Stomach smooth muscle (tissue), 2 donors: ENCODE measurements at regions not wholly inside any gene's neighbourhood (a gene's known extent, or its start where the extent isn't known, plus 50 kb on each side); places are given as distances from the start of the nearest gene placed in this dataset.

Source experiments
- H3K27ac ChIP-seq: one replicate; pipeline ENCODE4 v1.7.0; 2013; ENCODE audit warnings: mild to moderate bottlenecking, low read length, inconsistent platforms
- H3K27me3 ChIP-seq, 2 donors: one replicate each; pipeline ENCODE4 v1.7.0; 2013; ENCODE audit warnings: low read length in 2 of 2; ENCODE audit not compliant: insufficient read depth in 2 of 2, control insufficient read depth in 1 of 2
- H3K36me3 ChIP-seq, 2 donors: one replicate each; pipeline ENCODE4 v1.7.0; 2013; ENCODE audit warnings: low read length in 2 of 2; ENCODE audit not compliant: control insufficient read depth in 2 of 2, insufficient read depth in 2 of 2
- H3K4me1 ChIP-seq: one replicate; pipeline ENCODE4 v1.7.0; 2013; ENCODE audit warnings: low read length; ENCODE audit not compliant: control insufficient read depth, insufficient read depth
- H3K4me3 ChIP-seq, 2 donors: one replicate each; pipeline ENCODE4 v1.7.0; 2013; ENCODE audit warnings: low read length in 2 of 2
- H3K9ac ChIP-seq, 2 donors: one replicate each; pipeline ENCODE4 v1.7.0; 2013; ENCODE audit warnings: low read length in 2 of 2, mild to moderate bottlenecking in 1 of 2
- H3K9me3 ChIP-seq, 2 donors: one replicate each; pipeline ENCODE4 v1.7.0; 2013; ENCODE audit warnings: low read length in 2 of 2; ENCODE audit not compliant: control insufficient read depth in 2 of 2
- donor health status: healthy.
- donor health status: Pancreatic carcinoma.

GRCh38 chr9:106058460-106058859, 364.1 kb downstream of the TMEM38B start:
- no peaks in the 10 kb centered on the region for H3K36me3 ChIP-seq
- H3K27ac ChIP-seq: no peak overlapping the region

GRCh38 chr9:106059886-106060285, 365.5 kb downstream of the TMEM38B start:
- no peak overlapping the region for H3K27ac ChIP-seq
- no peak overlapping the region for H3K4me3 ChIP-seq
- H3K36me3 ChIP-seq: no peaks in the 10 kb centered on the region
- no peaks in the 10 kb centered on the region for H3K9me3 ChIP-seq
- no peaks in the 10 kb centered on the region for H3K4me1 ChIP-seq
- H3K27me3 ChIP-seq: no peaks in the 10 kb centered on the region
- H3K9ac ChIP-seq: no peak overlapping the region

More at GRCh38 chr9:106058460-106058859, 364.1 kb downstream of the TMEM38B start:
- no peaks in the 10 kb centered on the region for H3K9me3 ChIP-seq
- H3K4me3 ChIP-seq: no peak overlapping the region
- no peaks in the 10 kb centered on the region for H3K4me1 ChIP-seq
- no peak overlapping the region for H3K9ac ChIP-seq
- no peaks in the 10 kb centered on the region for H3K27me3 ChIP-seq

- Histone ChIP-seq H3K4me3 (no peak overlapping the region), H3K4me1 (no peaks in the 10 kb centered on the region), H3K27ac (no peak overlapping the region), H3K36me3 (no peaks in the 10 kb centered on the region), H3K9ac (no peak overlapping the region), H3K27me3 (no peaks in the 10 kb centered on the region), H3K9me3 (no peaks in the 10 kb centered on the region)
These were observed 366.5 kb downstream of the TMEM38B start for GRCh38 chr9:106060885-106061284.

GRCh38 chr9:106062250-106062649, 367.9 kb downstream of the TMEM38B start:
- Histone ChIP-seq H3K27ac (no peak overlapping the region), H3K27me3 (no peaks in the 10 kb centered on the region), H3K4me1 (no peaks in the 10 kb centered on the region), H3K9me3 (no peaks in the 10 kb centered on the region), H3K36me3 (no peaks in the 10 kb centered on the region), H3K4me3 (no peak overlapping the region), H3K9ac (no peak overlapping the region)

- Histone ChIP-seq H3K27ac (no peak overlapping the region), H3K36me3 (no peaks in the 10 kb centered on the region), H3K9me3 (no peaks in the 10 kb centered on the region), H3K27me3 (no peaks in the 10 kb centered on the region), H3K4me3 (no peak overlapping the region), H3K4me1 (no peaks in the 10 kb centered on the region), H3K9ac (no peak overlapping the region)
These were observed 370.8 kb downstream of the TMEM38B start for GRCh38 chr9:106065136-106065535.

- no peak overlapping the region for H3K9ac ChIP-seq
- no peaks in the 10 kb centered on the region for H3K36me3 ChIP-seq
- no peaks in the 10 kb centered on the region for H3K4me1 ChIP-seq
- no peaks in the 10 kb centered on the region for H3K27me3 ChIP-seq
- H3K9me3 ChIP-seq: no peaks in the 10 kb centered on the region
- no peak overlapping the region for H3K4me3 ChIP-seq
- no peak overlapping the region for H3K27ac ChIP-seq
These were observed 371.4 kb downstream of the TMEM38B start for GRCh38 chr9:106065579-106066214.

GRCh38 chr9:106066940-106067524, 372.7 kb downstream of the TMEM38B start:
- H3K9me3 ChIP-seq: no peaks in the 10 kb centered on the region

GRCh38 chr9:106069241-106069640, 374.9 kb downstream of the TMEM38B start:
- no peaks in the 10 kb centered on the region for H3K36me3 ChIP-seq
- H3K27me3 ChIP-seq: no peaks in the 10 kb centered on the region
- no peak overlapping the region for H3K4me3 ChIP-seq
- no peak overlapping the region for H3K27ac ChIP-seq
- no peak overlapping the region for H3K9ac ChIP-seq
- no peaks in the 10 kb centered on the region for H3K9me3 ChIP-seq
- no peaks in the 10 kb centered on the region for H3K4me1 ChIP-seq

More at GRCh38 chr9:106066940-106067524, 372.7 kb downstream of the TMEM38B start:
- no peak overlapping the region for H3K4me3 ChIP-seq
- H3K4me1 ChIP-seq: no peaks in the 10 kb centered on the region
- H3K27me3 ChIP-seq: no peaks in the 10 kb centered on the region
- H3K9ac ChIP-seq: no peak overlapping the region
- no peaks in the 10 kb centered on the region for H3K36me3 ChIP-seq
- no peak overlapping the region for H3K27ac ChIP-seq

- H3K27ac ChIP-seq: no peak overlapping the region
- no peaks in the 10 kb centered on the region for H3K36me3 ChIP-seq
These were observed 378.1 kb downstream of the TMEM38B start for GRCh38 chr9:106072421-106072820.

GRCh38 chr9:106074006-106074405, 379.7 kb downstream of the TMEM38B start:
- H3K9me3 ChIP-seq: no peaks in the 10 kb centered on the region
- H3K4me1 ChIP-seq: no peaks in the 10 kb centered on the region
- no peaks in the 10 kb centered on the region for H3K27me3 ChIP-seq
- H3K36me3 ChIP-seq: no peaks in the 10 kb centered on the region
- no peak overlapping the region for H3K9ac ChIP-seq
- H3K4me3 ChIP-seq: no peak overlapping the region
- H3K27ac ChIP-seq: no peak overlapping the region

More at GRCh38 chr9:106072421-106072820, 378.1 kb downstream of the TMEM38B start:
- Histone ChIP-seq H3K9ac (no peak overlapping the region), H3K9me3 (no peaks in the 10 kb centered on the region), H3K4me1 (no peaks in the 10 kb centered on the region), H3K27me3 (no peaks in the 10 kb centered on the region), H3K4me3 (no peak overlapping the region)

GRCh38 chr9:106075236-106075959, 381.1 kb downstream of the TMEM38B start:
- H3K27me3 ChIP-seq: no peaks in the 10 kb centered on the region
- no peak overlapping the region for H3K9ac ChIP-seq
- no peak overlapping the region for H3K4me3 ChIP-seq
- H3K9me3 ChIP-seq: no peaks in the 10 kb centered on the region
- no peaks in the 10 kb centered on the region for H3K36me3 ChIP-seq
- no peaks in the 10 kb centered on the region for H3K4me1 ChIP-seq
- no peak overlapping the region for H3K27ac ChIP-seq
